MG63 (cell line): ENCODE measurements at regions not wholly inside any gene's neighbourhood (a gene's known extent, or its start where the extent isn't known, plus 50 kb on each side); places are given as distances from the start of the nearest gene placed in this dataset.
A peak's percentile ranks its signal among the peaks of the same experiment; 100 is the strongest.
"Not testable (repeated sequence)": the region's sequence is repeated elsewhere in the genome, so short reads cannot be mapped to it uniquely, and the experiment has no call there.

ENCODE experiments used
- DNase-seq: peaks from one replicate; pipeline ENCODE4 v3.0.0-alpha.2; 2020
- H3K27me3 ChIP-seq: fragments of 250-450 bp; sonication (Bioruptor Pico); 2 replicates; pipeline ENCODE4 v1.5.1; 2020; ENCODE audit warnings: mild to moderate bottlenecking, moderate library complexity
- H3K36me3 ChIP-seq: fragments of 250-450 bp; sonication (Bioruptor Pico); 2 replicates; pipeline ENCODE4 v1.5.1; 2020; ENCODE audit warnings: mild to moderate bottlenecking, moderate library complexity
- H3K4me3 ChIP-seq: fragments of 250-450 bp; sonication (Bioruptor Pico); 2 replicates; pipeline ENCODE4 v1.5.1; 2020; ENCODE audit warnings: mild to moderate bottlenecking, moderate library complexity
- H3K9me3 ChIP-seq: fragments of 250-450 bp; sonication (Bioruptor Pico); 2 replicates; pipeline ENCODE4 v1.5.1; 2020; ENCODE audit warnings: mild to moderate bottlenecking, moderate library complexity

GRCh38 chr4:187668526-187669082 is 327.0 kb upstream of the ZFP42 start:
- H3K27me3 ChIP-seq = no peaks in the 10 kb centered on the region
- H3K36me3 ChIP-seq = no peaks in the 10 kb centered on the region
- H3K4me3 ChIP-seq = no peak overlapping the region
- no peaks in the 10 kb centered on the region for H3K9me3 ChIP-seq
- DNase-seq = peak; percentile 49

DNA sequence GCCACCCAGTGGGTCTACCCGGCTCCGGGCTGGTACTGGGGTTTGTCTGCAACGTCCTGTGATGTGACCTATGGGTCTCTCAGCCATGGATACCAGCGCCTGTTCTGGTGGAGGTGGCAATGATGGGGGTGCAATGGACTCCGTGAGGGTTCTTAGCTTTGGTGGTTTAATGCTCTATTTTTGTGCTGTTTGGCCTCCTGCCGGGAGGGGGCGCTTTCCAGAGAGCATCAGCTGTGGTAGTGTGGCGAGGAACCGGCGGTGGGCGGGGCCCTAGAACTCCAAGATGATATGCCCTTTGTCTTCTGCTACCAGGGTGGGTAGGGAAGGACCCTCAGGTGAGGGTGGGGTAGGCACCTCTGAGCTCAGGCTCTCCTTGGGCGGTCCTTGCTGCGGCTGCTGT is 324.1 kb upstream of the ZFP42 start:
- H3K27me3 ChIP-seq, H3K9me3 ChIP-seq, DNase-seq, H3K36me3 ChIP-seq, H3K4me3 ChIP-seq: not testable (repeated sequence)

DNA sequence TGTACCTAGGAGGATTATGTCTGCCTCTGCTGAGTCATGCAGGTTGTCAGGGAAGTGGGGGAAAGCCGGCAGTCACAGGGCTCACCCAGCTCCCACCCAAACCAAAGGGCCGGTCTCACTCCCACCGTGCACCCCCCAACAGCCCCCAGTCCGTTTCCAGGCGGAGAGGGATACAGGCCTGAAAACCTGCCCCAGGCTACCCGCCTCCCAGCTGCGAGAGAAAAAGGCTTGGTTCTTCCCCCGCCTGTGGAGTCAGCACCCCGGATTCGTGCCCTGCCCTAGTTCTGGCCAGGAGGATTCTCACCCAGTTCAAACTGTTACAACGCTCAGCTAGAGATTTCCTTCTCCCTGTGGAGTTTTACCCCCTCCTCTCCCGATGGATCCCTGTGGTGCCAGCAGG is 323.6 kb upstream of the ZFP42 start:
- not testable (repeated sequence) for H3K4me3 ChIP-seq, H3K9me3 ChIP-seq, H3K36me3 ChIP-seq, DNase-seq, H3K27me3 ChIP-seq

DNA sequence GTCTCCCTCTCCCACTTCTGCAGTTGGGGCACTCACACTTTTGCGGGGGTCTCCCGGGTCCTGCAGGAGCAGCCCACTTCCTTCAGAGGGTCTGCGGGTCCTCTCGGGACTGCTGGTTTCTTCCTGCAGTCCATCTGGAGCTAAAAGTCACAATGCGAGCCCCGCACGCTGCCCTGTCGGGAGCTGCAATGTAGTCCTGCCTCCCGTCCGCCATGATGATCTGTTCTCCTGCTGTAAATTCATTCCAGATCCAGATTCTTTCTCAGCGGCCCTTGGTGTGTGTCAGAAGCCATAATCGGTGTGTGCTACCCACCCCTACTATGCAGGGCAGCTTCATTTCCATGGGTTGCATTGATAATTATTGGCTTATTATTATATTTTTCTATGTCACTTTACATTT is 323.0 kb upstream of the ZFP42 start:
- not testable (repeated sequence) for DNase-seq, H3K9me3 ChIP-seq

DNA sequence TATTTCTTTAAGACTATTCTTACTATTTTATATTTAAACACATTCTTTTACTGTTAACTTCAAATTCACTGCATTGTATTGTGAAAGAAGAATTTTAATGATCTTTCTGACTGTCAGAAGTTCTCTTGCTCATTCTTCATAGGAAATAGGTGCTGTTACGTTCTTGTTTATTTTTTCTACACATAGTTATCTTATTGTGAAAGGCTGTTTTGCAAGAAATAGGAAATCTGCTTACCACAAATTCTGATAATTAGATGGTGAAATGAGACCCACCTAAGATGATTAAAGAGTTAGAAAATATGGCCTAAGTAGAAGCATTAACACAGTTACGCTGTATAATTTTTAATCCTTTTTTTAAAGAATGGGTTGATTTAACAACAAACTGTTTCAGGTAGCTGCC is 316.1 kb upstream of the ZFP42 start:
- H3K4me3 ChIP-seq = no peak overlapping the region
- no peaks in the 10 kb centered on the region for H3K27me3 ChIP-seq
- no peak for DNase-seq
- H3K9me3 ChIP-seq = no peaks in the 10 kb centered on the region
- no peaks in the 10 kb centered on the region for H3K36me3 ChIP-seq

More for the DNA sequence above, 323.0 kb upstream of the ZFP42 start:
- H3K27me3 ChIP-seq, H3K4me3 ChIP-seq, H3K36me3 ChIP-seq: not testable (repeated sequence)

DNA sequence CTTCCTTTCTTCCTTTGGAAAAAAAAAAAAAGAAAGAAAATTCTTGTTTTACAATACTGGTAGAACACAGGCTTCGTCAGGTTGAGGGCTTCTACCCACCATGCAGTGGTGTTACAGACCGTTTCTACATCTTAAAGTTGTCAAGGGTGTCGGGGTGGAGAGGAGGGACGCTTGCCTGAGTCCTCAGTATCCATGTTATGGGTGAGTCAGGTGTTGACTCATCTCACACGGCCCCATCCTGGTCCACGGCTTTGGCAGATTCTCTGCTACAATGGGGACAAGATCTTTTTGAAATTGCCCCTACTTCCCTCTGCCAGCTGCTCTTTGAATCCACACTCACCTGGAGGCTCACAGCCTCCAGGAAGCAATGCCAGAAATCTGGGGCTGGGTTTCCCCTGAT is 310.3 kb upstream of the ZFP42 start:
- H3K27me3 ChIP-seq = no peaks in the 10 kb centered on the region
- no peaks in the 10 kb centered on the region for H3K36me3 ChIP-seq
- no peak for DNase-seq
- H3K9me3 ChIP-seq = no peaks in the 10 kb centered on the region
- H3K4me3 ChIP-seq = no peak overlapping the region

DNA sequence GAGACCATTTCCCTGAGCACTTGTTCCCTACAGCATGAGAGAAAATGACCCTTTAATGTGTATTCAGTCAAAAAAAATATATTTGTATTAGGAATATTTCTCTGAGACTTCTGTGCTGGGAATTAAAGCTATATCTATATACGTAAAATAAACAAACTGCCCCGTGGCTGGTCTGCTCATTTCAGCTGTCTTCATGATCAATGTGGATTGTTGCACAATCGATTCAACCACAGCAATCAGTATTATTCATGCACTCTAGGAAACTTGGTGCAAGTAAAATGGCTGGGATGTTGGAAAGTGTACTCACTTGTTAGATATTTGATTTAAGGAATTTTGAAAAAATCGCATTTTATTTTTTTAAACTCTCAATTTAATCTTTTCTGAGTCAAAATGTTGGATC is 307.9 kb upstream of the ZFP42 start:
- H3K36me3 ChIP-seq = no peaks in the 10 kb centered on the region
- DNase-seq = no peak
- no peaks in the 10 kb centered on the region for H3K9me3 ChIP-seq
- H3K27me3 ChIP-seq = no peaks in the 10 kb centered on the region
- no peak overlapping the region for H3K4me3 ChIP-seq

GRCh38 chr4:187692626-187693025 is 302.9 kb upstream of the ZFP42 start:
- no peak for DNase-seq
- H3K4me3 ChIP-seq = no peak overlapping the region
- H3K27me3 ChIP-seq = no peaks in the 10 kb centered on the region
- H3K36me3 ChIP-seq = no peaks in the 10 kb centered on the region
- no peaks in the 10 kb centered on the region for H3K9me3 ChIP-seq

GRCh38 chr4:187695531-187695930 is 300.0 kb upstream of the ZFP42 start:
- H3K27me3 ChIP-seq, H3K4me3 ChIP-seq, H3K36me3 ChIP-seq, H3K9me3 ChIP-seq, DNase-seq: not testable (repeated sequence)

GRCh38 chr4:187711586-187711985 is 284.0 kb upstream of the ZFP42 start:
- Histone ChIP-seq H3K27me3 (no peaks in the 10 kb centered on the region), H3K36me3 (no peaks in the 10 kb centered on the region), H3K9me3 (peaks cover 3% of the 10 kb centered on the region), H3K4me3 (no peak overlapping the region)
- no peak for DNase-seq

- Histone ChIP-seq H3K4me3 (no peak overlapping the region), H3K27me3 (no peaks in the 10 kb centered on the region), H3K36me3 (no peaks in the 10 kb centered on the region), H3K9me3 (no peaks in the 10 kb centered on the region)
- DNase-seq = no peak
Measured at GRCh38 chr4:187714957-187715356, 280.6 kb upstream of the ZFP42 start.

- Histone ChIP-seq H3K4me3 (no peak overlapping the region), H3K9me3 (no peaks in the 10 kb centered on the region), H3K36me3 (no peaks in the 10 kb centered on the region), H3K27me3 (no peaks in the 10 kb centered on the region)
- DNase-seq = no peak
Measured at GRCh38 chr4:187715466-187715865, 280.1 kb upstream of the ZFP42 start.

DNA sequence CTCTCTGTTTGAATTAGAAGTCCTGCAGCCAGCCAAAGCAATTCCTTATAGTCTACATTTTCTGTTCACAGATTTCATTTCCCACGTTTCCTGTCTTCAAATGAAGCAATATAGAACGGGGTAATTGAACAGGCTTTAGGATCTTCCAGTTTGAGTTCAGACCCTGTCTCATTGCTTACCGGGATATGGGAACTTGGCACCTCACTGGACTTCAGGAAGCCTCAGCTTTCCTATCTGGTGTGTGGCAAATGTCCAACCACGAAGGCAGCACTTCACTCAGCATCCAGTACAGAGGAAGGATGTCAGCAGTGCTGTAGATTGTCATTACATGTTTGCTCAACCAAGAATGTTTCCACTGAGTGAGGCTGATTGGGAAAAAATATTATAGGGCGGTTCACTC is 271.1 kb upstream of the ZFP42 start:
- H3K36me3 ChIP-seq = no peaks in the 10 kb centered on the region
- H3K9me3 ChIP-seq = no peaks in the 10 kb centered on the region
- DNase-seq = no peak
- no peak overlapping the region for H3K4me3 ChIP-seq
- H3K27me3 ChIP-seq = no peaks in the 10 kb centered on the region

DNA sequence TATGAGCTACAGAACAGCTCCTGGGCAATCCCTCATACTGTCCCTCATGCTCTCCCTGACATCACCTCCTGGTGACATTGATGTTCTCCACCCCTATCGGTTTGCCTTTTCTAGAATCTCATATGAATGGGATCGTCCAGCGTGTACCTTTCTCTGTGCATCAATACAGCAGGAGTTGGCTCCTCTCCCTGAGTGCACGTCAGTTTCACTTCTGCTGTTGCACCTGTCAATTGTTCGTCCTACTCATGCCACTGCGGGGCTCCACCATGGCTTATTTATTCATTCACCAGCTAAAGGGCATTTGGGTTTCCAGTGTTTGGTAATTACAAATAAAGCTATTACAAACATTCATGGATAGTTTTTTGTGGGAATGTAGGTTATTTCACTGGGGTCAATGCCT is 269.1 kb upstream of the ZFP42 start:
- DNase-seq = no peak
- Histone ChIP-seq H3K36me3 (no peaks in the 10 kb centered on the region), H3K4me3 (no peak overlapping the region), H3K9me3 (no peaks in the 10 kb centered on the region), H3K27me3 (no peaks in the 10 kb centered on the region)

DNA sequence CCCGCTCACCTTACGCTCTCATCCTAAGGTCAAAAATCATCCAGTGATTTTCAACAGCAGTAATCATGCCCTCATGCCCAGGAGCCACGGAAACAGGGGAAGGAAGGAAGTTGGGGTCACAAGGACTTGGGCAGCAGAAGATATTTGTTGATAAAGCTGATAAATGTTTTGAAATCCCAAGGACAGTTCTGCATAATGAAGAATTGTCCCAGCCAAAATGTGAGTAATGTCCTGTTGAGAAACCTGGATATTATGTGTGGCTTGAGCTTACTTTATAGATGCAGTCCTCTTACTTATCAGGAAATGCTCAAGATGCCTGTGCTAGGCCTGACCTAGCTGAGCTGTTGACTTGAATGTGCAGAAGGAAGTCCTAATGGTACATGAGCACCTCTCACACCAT is 263.0 kb upstream of the ZFP42 start:
- Histone ChIP-seq H3K27me3 (no peaks in the 10 kb centered on the region), H3K9me3 (no peaks in the 10 kb centered on the region), H3K36me3 (no peaks in the 10 kb centered on the region), H3K4me3 (no peak overlapping the region)
- no peak for DNase-seq

DNA sequence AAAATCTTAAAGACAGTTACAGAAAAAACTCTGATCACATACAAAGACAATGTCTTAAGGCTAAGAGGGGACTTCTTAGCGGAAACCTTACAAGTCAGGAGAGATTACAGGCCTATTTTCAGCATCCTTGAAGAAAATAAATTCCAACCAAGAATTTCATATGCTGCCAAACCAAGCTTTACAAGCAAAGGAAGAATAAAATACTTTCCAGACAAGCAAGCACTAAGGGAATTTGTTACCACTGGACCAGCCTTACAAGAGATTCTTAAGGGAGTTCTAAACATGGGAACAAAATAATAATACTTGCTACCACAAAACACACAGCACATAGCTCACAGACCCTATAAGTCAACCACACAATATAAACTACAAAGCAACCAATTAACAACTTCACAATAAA is 255.8 kb upstream of the ZFP42 start:
- Histone ChIP-seq H3K27me3 (no peaks in the 10 kb centered on the region), H3K36me3 (no peaks in the 10 kb centered on the region), H3K4me3 (no peak overlapping the region), H3K9me3 (peaks cover 4% of the 10 kb centered on the region; the same call in 1 of the 2 replicates)
- DNase-seq = no peak

DNA sequence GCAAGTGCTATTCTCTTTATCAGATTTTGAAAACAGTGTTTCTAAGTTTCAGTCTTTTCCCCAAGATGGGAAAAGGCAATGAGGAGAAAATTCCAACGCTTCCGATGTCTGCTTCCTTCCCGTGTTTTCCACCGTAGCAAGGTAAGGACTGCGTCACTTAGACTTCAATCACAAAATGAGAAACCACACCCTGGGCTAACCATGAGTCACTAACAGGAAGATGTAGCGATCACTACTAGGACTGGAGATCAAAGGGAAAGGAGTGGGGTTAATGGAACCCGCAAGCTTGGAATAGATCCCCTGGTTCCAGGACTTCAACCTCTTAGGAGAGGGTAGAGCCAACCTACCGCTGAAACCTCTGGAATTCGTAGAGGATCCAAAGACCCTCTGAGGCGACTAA is 250.7 kb upstream of the ZFP42 start:
- DNase-seq = no peak
- Histone ChIP-seq H3K4me3 (no peak overlapping the region), H3K27me3 (no peaks in the 10 kb centered on the region), H3K36me3 (no peaks in the 10 kb centered on the region), H3K9me3 (peaks cover 4% of the 10 kb centered on the region)

- not testable (repeated sequence) for H3K9me3 ChIP-seq, H3K4me3 ChIP-seq, H3K27me3 ChIP-seq, DNase-seq, H3K36me3 ChIP-seq
Measured at GRCh38 chr4:187750652-187751051, 244.9 kb upstream of the ZFP42 start.

GRCh38 chr4:187767158-187767557 is 228.4 kb upstream of the ZFP42 start:
- H3K4me3 ChIP-seq = no peak overlapping the region

More at GRCh38 chr4:187767158-187767557, 228.4 kb upstream of the ZFP42 start:
- no peaks in the 10 kb centered on the region for H3K27me3 ChIP-seq
- H3K9me3 ChIP-seq = no peaks in the 10 kb centered on the region
- DNase-seq = no peak
- no peaks in the 10 kb centered on the region for H3K36me3 ChIP-seq
